HG03457 (cell line): ENCODE measurements at regions not wholly inside any gene's neighbourhood (a gene's known extent, or its start where the extent isn't known, plus 50 kb on each side); places are given as distances from the start of the nearest gene placed in this dataset.
"Not testable (repeated sequence)": the region's sequence is repeated elsewhere in the genome, so short reads cannot be mapped to it uniquely, and the experiment has no call there.

Source experiments
- ATAC-seq: cut with Tn5 transposase; IDR thresholded peaks from one replicate; pipeline ENCODE4 v1.9.1; 2021; ENCODE audit warnings: moderate number of reproducible peaks; ENCODE audit not compliant: unreplicated experiment

- no peak for ATAC-seq
These were observed 144.1 kb upstream of the PELI2 start for GRCh38 chr14:55973911-55974630.

GRCh38 chr14:55975281-55975910 lies 142.8 kb upstream of the PELI2 start:
- ATAC-seq: no peak

DNA sequence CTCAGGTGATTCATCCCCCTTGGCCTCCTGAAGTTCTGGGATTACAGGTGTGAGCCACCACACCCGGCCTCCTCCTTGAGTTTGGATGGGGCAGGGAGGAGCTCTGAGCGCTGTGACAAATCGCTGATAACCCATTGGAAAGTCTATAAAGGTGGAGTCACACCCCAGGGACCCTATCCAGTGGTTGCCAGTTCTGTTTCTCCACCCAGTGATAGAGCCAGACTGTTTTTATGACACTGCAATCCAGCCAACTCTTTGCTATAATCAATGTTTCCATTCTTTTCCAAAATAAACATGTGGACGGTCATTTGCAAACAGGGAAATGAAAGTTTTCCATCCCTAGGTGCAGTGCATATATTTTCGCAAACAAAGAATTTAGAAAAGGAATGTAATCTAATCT lies 142.0 kb upstream of the PELI2 start:
- no peak for ATAC-seq

DNA sequence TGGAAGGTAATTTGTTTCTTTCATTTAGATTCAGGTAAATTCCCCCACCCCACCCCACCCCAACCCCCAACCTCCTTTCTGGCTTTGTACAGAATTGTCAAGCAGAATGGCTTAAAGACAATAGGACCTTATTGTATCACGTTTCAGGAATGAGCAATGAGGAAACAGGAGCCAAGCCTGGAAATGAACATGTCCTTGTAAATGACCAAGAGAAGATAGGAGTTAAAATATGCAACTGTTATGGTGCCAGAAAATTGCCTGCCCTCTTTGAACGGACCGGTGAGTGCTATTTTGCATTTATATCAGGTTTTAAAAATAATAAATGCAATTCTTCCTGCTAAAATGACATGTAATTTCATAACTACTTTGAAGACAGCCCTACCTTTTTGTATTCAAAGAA lies 141.6 kb upstream of the PELI2 start:
- no peak for ATAC-seq

- ATAC-seq: no peak
These were observed 140.6 kb upstream of the PELI2 start for GRCh38 chr14:55977392-55978150.

- no peak for ATAC-seq
These were observed 139.1 kb upstream of the PELI2 start for GRCh38 chr14:55979096-55979495.

- ATAC-seq: no peak
These were observed 138.4 kb upstream of the PELI2 start for GRCh38 chr14:55979781-55980180.

DNA sequence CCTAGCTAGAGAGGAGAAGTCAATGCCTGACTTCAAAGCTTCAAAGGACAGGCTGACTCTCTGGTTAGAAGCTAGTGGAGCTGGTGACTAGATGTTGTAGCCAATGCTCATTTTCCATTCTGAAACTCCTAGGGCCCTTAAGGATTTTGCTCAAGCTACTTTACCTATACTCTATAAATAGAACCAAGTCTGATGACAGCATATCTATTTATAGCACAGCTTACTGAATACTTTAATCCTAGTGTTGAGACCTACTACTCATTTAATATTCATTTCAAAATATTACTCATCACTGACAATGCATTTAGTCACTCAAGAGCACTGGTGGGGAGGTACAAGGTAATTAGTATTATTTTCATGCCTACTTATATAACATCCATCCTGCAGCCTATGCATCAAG lies 137.2 kb upstream of the PELI2 start:
- ATAC-seq: no peak

DNA sequence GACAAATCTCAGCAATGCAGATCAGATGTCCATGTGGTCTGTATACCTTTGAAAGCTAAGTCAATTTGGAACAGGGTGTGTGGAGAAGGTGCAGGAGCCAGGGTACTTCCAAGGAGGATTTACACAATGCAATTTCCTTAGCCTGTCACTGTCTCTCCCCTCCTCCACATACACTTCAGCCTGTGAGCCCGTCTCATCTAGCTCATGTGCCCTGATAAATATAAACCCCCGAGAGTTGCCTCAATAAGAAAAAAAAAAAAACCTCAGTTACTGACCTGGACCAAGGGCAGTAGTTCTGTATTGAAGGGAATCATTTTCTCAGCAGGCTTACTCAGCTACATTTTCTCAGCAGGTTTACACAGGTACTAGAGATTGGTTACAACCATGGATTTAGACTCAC lies 132.1 kb upstream of the PELI2 start:
- ATAC-seq: no peak

DNA sequence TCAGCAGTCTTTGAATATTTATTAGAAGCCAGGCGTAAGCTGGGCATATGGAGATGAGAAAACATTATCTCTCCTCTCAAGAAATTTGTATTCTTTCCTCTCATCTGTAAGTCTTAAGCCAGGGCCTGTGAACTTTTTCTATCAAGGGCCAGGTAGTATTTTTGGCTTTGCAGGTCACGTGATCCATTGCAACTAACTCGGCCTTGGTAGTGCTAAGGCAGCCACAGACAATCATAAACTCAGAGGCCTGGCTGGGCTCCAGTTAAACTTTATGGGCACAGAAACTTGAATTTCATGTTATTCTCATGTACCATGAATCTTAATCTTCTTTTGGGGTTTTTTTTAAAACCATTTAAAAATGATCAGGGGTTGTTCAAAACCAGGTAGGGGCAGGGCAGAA lies 117.4 kb upstream of the PELI2 start:
- no peak for ATAC-seq

- ATAC-seq: no peak
These were observed 115.9 kb upstream of the PELI2 start for GRCh38 chr14:56002342-56002741.

- ATAC-seq: peak; percentile 75
These were observed 115.2 kb upstream of the PELI2 start for GRCh38 chr14:56002876-56003625.

DNA sequence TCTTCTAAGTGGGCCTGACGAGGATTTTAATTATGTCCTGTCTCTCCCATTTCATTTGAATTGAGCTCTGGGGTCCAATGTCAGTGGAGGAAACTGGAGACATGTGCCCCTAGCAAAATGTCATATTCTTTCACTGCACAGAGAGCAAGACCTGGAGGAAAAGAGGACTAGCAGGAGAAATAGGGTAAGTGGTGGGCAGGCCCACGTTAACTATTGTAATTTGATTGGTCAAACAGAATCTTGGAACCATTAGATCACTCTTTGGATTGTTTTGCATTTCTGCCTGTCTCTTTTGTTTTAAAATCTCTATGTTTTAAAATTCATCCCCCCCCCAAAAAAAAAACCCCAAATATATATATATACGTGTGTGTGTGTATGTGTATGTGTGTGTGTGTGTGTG lies 113.9 kb upstream of the PELI2 start:
- no peak for ATAC-seq

GRCh38 chr14:56004786-56005185 lies 113.4 kb upstream of the PELI2 start:
- peak; percentile 62 for ATAC-seq

GRCh38 chr14:56005191-56006053 lies 112.8 kb upstream of the PELI2 start:
- ATAC-seq: no peak

DNA sequence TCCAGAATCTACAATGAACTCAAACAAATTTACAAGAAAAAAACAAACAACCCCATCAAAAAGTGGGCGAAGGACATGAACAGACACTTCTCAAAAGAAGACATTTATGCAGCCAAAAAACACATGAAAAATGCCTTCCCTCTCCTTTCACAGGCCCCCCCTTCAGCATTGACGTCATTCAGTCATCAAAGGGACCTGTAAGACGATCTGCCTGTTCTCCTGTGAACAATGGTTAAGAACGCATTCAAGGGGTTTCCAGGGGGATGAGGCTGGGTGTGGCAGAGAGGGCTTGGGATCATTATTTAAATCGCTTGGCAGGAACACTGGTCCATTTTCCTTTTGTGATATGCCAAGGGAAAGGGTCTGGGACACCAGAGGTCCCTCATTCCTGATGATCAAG lies 110.7 kb upstream of the PELI2 start:
- not testable (repeated sequence) for ATAC-seq

DNA sequence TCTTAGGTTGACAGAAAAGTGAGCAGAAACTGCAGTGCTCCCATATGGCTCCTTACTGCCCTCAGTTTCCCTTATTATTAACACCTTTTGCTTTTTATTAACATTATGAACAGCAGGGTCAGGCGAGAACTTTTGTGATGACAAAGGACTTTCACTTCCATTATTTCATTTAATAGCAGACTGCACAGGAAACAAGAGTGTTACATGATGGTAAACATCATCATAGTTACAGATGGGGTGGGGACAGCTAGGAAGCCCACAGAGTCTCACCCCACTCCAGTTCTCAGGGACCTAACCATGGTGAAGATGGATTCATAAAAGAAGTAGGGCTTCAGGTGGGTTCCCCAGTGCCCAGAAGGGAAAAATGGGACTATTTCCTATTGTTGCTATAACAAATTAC lies 110.1 kb upstream of the PELI2 start:
- no peak for ATAC-seq

GRCh38 chr14:56008661-56009060 lies 109.5 kb upstream of the PELI2 start:
- not testable (repeated sequence) for ATAC-seq

DNA sequence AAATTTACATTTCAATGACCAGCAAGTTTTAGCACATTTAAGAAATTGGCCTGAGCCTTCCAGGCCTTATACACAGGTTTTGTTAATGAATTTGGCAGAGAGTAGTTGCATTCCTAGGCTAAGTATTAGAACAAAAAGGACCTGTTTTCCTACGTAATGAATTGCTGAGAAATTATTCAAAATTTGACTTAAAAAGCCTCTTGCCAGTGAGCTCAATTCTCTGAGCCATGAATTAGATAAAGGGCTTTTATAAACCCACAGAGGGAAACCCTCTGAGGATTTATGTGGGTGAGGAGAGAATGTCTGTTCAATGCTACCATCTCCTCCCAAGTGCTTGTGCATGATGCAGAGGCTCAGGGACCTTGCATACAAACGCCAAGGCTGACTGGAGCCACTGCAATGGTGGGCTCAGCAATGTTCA lies 94.5 kb upstream of the PELI2 start:
- ATAC-seq: no peak

DNA sequence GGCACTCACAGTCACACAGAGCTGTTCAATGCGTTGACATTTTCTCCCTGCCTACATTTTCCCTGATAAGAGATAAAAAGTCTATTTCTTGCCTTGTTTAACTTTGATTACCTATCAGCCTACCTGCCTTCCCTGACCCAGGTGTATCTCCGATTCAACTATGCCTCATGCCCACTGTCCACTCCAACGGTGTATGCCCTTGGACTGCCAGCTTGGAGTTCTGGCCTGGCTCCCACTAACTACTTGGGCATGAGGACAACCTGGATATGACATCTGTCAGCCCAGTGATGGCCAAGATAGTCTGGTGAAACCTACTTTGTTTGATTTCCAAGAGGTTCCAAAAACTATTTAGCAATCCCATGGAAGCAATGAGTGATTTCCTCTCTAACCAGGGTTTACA lies 93.0 kb upstream of the PELI2 start:
- ATAC-seq: no peak
